Fibroblast of pulmonary artery (primary cell): ENCODE measurements at regions not wholly inside any gene's neighbourhood (a gene's known extent, or its start where the extent isn't known, plus 50 kb on each side); places are given as distances from the start of the nearest gene placed in this dataset.
"Not testable (repeated sequence)": the region's sequence is repeated elsewhere in the genome, so short reads cannot be mapped to it uniquely, and the experiment has no call there.

Experiments used
- DNase-seq: peaks from one replicate; pipeline ENCODE4 v3.0.0-alpha.2; 2010; ENCODE audit warnings: low read depth
- H3K4me3 ChIP-seq: replicated peaks from 2 replicates; pipeline ENCODE4 v1.5.1; 2011; ENCODE audit warnings: low read depth, mild to moderate bottlenecking, control low read depth, low read length, moderate library complexity
- TF ChIP-seq, protein P1 (sequence below): IDR thresholded peaks from 2 replicates; pipeline ENCODE4 v1.5.1; 2011; ENCODE audit warnings: mild to moderate bottlenecking, control low read depth, low read length, inconsistent platforms; ENCODE audit errors: missing control alignments

DNA sequence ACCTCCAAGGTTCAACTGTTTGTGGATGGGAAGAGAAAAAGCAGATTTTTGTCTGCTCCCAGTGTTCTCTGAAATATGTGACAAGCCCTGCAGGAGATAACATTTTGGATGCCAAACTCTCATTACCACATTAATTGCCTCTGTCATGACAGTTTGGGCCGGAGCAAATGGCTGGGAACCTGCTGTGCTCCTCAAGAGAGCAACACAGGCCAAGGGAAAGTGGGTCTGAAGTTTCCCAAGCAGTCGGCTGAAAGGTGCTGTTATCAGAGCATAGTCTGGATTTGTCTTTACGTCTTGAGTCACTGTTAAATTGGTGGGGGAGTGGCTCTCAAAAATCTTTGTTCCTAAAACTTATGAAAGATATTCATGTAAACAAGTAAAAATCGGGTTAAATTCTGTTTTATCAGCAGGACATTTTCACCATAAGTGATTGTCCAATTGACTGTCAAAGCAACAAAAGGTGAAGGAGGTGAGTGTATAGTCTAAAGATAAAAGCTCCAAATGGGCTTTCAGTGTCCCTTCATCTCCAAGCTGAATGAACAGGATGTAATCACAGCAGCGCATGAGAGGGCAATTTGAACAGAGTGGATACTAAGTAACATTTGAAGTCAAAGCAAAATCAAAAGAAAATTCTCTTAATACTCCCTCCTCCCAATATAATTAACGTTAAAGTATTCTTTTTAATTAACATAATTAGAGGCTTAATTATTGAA is 844.8 kb downstream of the PCDH17 start:
- TF ChIP-seq, protein P1, sequence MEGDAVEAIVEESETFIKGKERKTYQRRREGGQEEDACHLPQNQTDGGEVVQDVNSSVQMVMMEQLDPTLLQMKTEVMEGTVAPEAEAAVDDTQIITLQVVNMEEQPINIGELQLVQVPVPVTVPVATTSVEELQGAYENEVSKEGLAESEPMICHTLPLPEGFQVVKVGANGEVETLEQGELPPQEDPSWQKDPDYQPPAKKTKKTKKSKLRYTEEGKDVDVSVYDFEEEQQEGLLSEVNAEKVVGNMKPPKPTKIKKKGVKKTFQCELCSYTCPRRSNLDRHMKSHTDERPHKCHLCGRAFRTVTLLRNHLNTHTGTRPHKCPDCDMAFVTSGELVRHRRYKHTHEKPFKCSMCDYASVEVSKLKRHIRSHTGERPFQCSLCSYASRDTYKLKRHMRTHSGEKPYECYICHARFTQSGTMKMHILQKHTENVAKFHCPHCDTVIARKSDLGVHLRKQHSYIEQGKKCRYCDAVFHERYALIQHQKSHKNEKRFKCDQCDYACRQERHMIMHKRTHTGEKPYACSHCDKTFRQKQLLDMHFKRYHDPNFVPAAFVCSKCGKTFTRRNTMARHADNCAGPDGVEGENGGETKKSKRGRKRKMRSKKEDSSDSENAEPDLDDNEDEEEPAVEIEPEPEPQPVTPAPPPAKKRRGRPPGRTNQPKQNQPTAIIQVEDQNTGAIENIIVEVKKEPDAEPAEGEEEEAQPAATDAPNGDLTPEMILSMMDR, result no peak
- no peak for DNase-seq
- no peak overlapping the region for H3K4me3 ChIP-seq

- DNase-seq, result no peak
- TF ChIP-seq, protein P1, result no peak
Observed at GRCh38 chr13:58478858-58479257, 847.3 kb downstream of the PCDH17 start.

DNA sequence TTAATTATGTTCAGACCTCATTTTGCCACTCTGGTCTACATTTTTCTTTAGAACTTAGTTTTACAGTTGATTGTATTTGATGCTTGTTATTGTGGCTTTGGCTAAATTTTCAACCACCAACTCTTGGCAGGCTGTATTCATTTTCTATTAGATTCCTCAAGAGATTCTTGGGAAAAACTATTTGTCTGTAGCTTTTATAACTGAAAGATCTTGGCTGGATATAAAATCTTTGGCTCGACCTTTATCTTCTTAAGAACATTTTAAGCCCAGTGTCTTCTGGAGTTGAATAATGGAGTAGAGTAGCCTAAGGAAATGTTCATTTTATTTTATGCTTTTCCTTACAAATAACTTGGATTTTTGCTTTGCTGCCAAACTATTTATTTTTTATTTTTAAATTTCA is 848.5 kb downstream of the PCDH17 start:
- no peak overlapping the region for H3K4me3 ChIP-seq

More at GRCh38 chr13:58478858-58479257, 847.3 kb downstream of the PCDH17 start:
- no peak overlapping the region for H3K4me3 ChIP-seq

GRCh38 chr13:58488251-58488650 is 856.7 kb downstream of the PCDH17 start:
- TF ChIP-seq, protein P1, result no peak
- no peak for DNase-seq

More for the DNA sequence above, 848.5 kb downstream of the PCDH17 start:
- DNase-seq, result no peak
- TF ChIP-seq, protein P1, result no peak

DNA sequence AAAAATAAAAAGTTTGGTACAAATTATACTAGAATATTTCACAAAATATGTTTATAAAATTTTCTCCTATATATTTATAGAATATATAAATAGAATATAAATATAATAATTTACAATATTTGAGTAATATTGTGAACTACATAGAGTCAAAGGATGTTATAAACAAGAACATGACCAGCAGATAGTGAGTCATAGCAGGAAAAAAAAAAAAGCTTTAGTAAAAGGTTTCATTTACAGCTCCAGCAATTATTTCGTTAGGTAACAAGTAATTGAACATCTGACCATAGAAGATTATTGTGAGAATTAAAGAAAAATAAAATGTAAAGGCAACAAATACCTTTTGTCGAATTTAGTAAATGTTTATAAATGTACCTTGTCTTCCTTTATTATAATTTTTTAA is 864.1 kb downstream of the PCDH17 start:
- H3K4me3 ChIP-seq, result no peak overlapping the region
- TF ChIP-seq, protein P1, result no peak
- no peak for DNase-seq

More at GRCh38 chr13:58488251-58488650, 856.7 kb downstream of the PCDH17 start:
- no peak overlapping the region for H3K4me3 ChIP-seq

GRCh38 chr13:58500938-58501337 is 869.4 kb downstream of the PCDH17 start:
- TF ChIP-seq, protein P1, result no peak
- DNase-seq, result peak; percentile 11
- H3K4me3 ChIP-seq, result no peak overlapping the region

DNA sequence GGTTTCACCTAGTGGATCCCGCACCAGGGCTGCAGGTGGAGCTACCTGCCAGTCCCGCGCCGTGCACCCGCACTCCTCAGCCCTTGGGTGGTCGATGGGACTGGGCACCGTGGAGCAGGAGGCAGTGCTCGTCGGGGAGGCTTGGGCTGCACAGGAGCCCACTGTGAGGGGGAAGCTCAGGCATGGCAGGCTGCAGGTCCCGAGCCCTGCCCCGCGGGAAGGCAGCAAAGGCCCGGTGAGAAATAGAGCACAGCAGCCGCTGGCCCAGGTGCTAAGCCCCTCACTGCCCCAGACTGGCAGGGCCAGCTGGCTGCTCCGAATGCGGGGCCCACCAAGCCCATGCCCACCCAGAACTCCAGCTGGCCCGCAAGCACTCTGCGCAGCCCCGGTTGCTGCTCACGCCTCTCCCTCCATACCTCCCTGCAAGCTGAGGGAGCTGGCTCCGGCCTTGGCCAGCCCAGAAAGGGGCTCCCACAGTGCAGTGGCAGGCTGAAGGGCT is 872.7 kb downstream of the PCDH17 start:
- not testable (repeated sequence) for DNase-seq, H3K4me3 ChIP-seq

- DNase-seq, H3K4me3 ChIP-seq: not testable (repeated sequence)
Observed at GRCh38 chr13:58505262-58505920, 873.8 kb downstream of the PCDH17 start.
